ENCODE measurements at regions not wholly inside any gene's neighbourhood (a gene's known extent, or its start where the extent isn't known, plus 50 kb on each side); places are given as distances from the start of the nearest gene placed in this dataset.

DNA sequence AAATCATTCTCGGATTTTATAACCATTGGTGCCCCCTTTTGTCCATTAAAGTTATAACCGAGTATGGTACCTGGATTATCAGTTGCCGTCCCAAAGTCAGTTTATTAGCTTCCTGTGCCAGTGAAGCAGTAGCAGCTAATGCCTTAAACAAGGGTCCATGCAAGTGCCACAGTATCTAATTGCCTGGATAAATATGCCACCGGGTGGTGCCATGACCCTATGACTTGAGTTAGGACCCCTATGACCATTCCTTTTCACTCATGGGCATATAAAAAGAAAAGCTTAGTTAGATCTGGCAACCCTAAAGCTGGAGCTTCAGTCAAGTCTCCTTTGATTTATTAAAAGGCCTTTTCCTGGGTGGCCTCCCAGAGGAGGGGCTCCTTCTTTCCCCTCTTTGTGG is 1314.6 kb downstream of the TMEM121 start:
- H3K9me3 Mint-ChIP-seq (ENCODE audit: unreplicated experiment): no peaks in the 10 kb centered on the region
- TF ChIP-seq, protein P1, sequence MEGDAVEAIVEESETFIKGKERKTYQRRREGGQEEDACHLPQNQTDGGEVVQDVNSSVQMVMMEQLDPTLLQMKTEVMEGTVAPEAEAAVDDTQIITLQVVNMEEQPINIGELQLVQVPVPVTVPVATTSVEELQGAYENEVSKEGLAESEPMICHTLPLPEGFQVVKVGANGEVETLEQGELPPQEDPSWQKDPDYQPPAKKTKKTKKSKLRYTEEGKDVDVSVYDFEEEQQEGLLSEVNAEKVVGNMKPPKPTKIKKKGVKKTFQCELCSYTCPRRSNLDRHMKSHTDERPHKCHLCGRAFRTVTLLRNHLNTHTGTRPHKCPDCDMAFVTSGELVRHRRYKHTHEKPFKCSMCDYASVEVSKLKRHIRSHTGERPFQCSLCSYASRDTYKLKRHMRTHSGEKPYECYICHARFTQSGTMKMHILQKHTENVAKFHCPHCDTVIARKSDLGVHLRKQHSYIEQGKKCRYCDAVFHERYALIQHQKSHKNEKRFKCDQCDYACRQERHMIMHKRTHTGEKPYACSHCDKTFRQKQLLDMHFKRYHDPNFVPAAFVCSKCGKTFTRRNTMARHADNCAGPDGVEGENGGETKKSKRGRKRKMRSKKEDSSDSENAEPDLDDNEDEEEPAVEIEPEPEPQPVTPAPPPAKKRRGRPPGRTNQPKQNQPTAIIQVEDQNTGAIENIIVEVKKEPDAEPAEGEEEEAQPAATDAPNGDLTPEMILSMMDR (IDR thresholded peaks at IDR 0.05; ENCODE audit: insufficient read depth in 1 of 2, low read depth in 1 of 2, low read length in 1 of 2, severe bottlenecking in 1 of 2, unreplicated experiment in 1 of 2): no peak

DNA sequence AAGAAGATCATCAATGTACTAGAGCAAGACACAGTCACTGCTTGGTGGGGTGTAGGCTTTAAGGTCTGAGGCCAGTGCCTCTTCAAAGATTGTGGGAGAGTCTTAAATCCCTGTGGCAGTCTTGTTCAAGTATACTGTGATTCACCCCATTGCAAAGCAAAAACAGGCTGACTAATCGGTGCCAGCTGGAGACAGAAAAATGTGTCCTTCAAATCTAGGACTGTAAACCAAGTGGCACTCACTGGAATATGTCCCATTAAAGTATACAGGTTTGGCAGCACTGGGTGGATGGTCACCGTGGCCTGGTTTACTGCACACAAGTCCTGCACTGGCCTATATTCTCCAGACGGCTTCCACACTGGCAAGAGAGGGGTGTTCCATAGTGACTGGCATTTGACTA is 1315.3 kb downstream of the TMEM121 start:
- Mint-ChIP-seq H3K27ac (ENCODE audit: unreplicated experiment) (no peak overlapping the region), H3K9me3 (ENCODE audit: unreplicated experiment) (no peaks in the 10 kb centered on the region), H3K4me3 (ENCODE audit: unreplicated experiment) (no peak overlapping the region), H3K4me1 (ENCODE audit: low read depth, unreplicated experiment) (peaks cover 43% of the 10 kb centered on the region), H3K36me3 (ENCODE audit: insufficient read depth, unreplicated experiment) (no peaks in the 10 kb centered on the region), H3K27me3 (ENCODE audit: insufficient read depth, unreplicated experiment) (no peaks in the 10 kb centered on the region)
- H3K4me3 ChIP-seq (ENCODE audit: low read depth, low read length): no peak overlapping the region
- ChIA-PET POLR2A (no interaction called here), CTCF (interaction anchor here (1.2 to 3.1 kb wide), 4 partner anchors 11 to 31 kb away, joined by 4 to 17 read pairs (median 8); no protein-coding TSS in a partner anchor)
- intact Hi-C loops (cut with micrococcal nuclease; ENCODE audit: unreplicated experiment): loop anchor here (1.0 kb wide), 1 partner anchor 39 kb away; no protein-coding TSS in a partner anchor
- no peak for DNase-seq
- no peaks in the 10 kb centered on the region for H3K9me3 ChIP-seq
- TF ChIP-seq, protein P1 (IDR thresholded peaks at IDR 0.05; ENCODE audit: insufficient read depth in 1 of 2, low read depth in 1 of 2, low read length in 1 of 2, severe bottlenecking in 1 of 2, unreplicated experiment in 1 of 2): no peak
- no peaks in the 10 kb centered on the region for H3K27me3 ChIP-seq (replicated peaks; ENCODE audit: control insufficient read depth, insufficient read depth, low read length)
- BruUV-seq (replicated peaks): no TSS peak
- H3K4me1 ChIP-seq: peaks cover 10% of the 10 kb centered on the region
- H3K36me3 ChIP-seq (ENCODE audit: control insufficient read depth, insufficient read depth, low read length): no peaks in the 10 kb centered on the region

More for the DNA sequence above, 1314.6 kb downstream of the TMEM121 start:
- no peaks in the 10 kb centered on the region for H3K27me3 ChIP-seq (replicated peaks; ENCODE audit: control insufficient read depth, insufficient read depth, low read length)
- H3K4me3 Mint-ChIP-seq (ENCODE audit: unreplicated experiment): no peak overlapping the region
- intact Hi-C loops (cut with micrococcal nuclease; ENCODE audit: unreplicated experiment): no loop called here
- ChIA-PET POLR2A (no interaction called here), CTCF (interaction anchor here (1.2 to 3.1 kb wide), 2 partner anchors 10 to 32 kb away, joined by 7 to 17 read pairs; no protein-coding TSS in a partner anchor)
- H3K9me3 ChIP-seq: no peaks in the 10 kb centered on the region
- no peak overlapping the region for H3K27ac Mint-ChIP-seq (ENCODE audit: unreplicated experiment)
- peaks cover 10% of the 10 kb centered on the region for H3K4me1 ChIP-seq
- no peak for DNase-seq
- BruUV-seq (replicated peaks): no TSS peak
- H3K4me3 ChIP-seq (ENCODE audit: low read depth, low read length): no peak overlapping the region
- no peaks in the 10 kb centered on the region for H3K36me3 ChIP-seq (ENCODE audit: control insufficient read depth, insufficient read depth, low read length)
- H3K36me3 Mint-ChIP-seq (ENCODE audit: insufficient read depth, unreplicated experiment): no peaks in the 10 kb centered on the region
- no peaks in the 10 kb centered on the region for H3K27me3 Mint-ChIP-seq (ENCODE audit: insufficient read depth, unreplicated experiment)
- H3K4me1 Mint-ChIP-seq (ENCODE audit: low read depth, unreplicated experiment): peaks cover 43% of the 10 kb centered on the region

DNA sequence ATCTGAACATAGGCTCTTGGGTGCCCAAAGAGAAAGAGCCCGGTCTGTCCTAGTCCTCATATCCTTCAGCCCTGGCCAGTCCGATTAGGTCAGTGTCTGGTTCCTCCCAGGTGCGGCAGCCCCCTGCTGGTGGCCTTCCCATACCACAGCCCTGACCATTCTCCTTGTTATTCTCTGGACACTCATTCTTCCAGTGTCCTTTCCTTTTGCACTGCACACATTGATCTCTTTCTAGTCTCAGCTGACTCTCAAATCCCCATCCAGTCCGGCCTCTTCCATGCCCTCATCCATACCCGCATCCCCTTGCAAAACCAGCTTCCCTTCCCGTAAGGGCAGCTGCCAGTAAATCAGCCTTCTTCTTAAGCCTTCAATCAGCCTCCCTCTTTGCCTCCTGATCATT is 1316.3 kb downstream of the TMEM121 start:
- Histone ChIP-seq H3K4me1 (peaks cover 13% of the 10 kb centered on the region; the same call in 1 of the 2 replicates), H3K27me3 (replicated peaks; ENCODE audit: control insufficient read depth, insufficient read depth, low read length) (no peaks in the 10 kb centered on the region), H3K4me3 (ENCODE audit: low read depth, low read length) (no peak overlapping the region), H3K36me3 (ENCODE audit: control insufficient read depth, insufficient read depth, low read length) (no peaks in the 10 kb centered on the region), H3K9me3 (no peaks in the 10 kb centered on the region)
- peak; percentile 52 to 65 for DNase-seq
- Mint-ChIP-seq H3K27ac (ENCODE audit: unreplicated experiment) (no peak overlapping the region), H3K27me3 (ENCODE audit: insufficient read depth, unreplicated experiment) (no peaks in the 10 kb centered on the region), H3K36me3 (ENCODE audit: insufficient read depth, unreplicated experiment) (no peaks in the 10 kb centered on the region), H3K9me3 (ENCODE audit: unreplicated experiment) (no peaks in the 10 kb centered on the region), H3K4me3 (ENCODE audit: unreplicated experiment) (no peak overlapping the region), H3K4me1 (ENCODE audit: low read depth, unreplicated experiment) (peaks cover 34% of the 10 kb centered on the region)
- CTCF ChIA-PET: interaction anchor here (1.3 to 1.6 kb wide), 2 partner anchors 12 to 30 kb away, joined by 4 to 9 read pairs; no protein-coding TSS in a partner anchor
- BruUV-seq (replicated peaks): no TSS peak
- intact Hi-C loops (cut with micrococcal nuclease; ENCODE audit: unreplicated experiment): loop anchor here (1.0 kb wide), 1 partner anchor 40 kb away; no protein-coding TSS in a partner anchor
- POLR2A ChIA-PET: no interaction called here
- TF ChIP-seq, protein P1 (IDR thresholded peaks at IDR 0.05; ENCODE audit: insufficient read depth in 1 of 2, low read depth in 1 of 2, low read length in 1 of 2, severe bottlenecking in 1 of 2, unreplicated experiment in 1 of 2): peak; percentile 73 to 83
